ENCODE measurements at regions not wholly inside any gene's neighbourhood (a gene's known extent, or its start where the extent isn't known, plus 50 kb on each side); places are given as distances from the start of the nearest gene placed in this dataset.

- no peak for DNase-seq
Observed at GRCh38 chr5:173767574-173768266, 120.4 kb upstream of the CPEB4 start.

GRCh38 chr5:173768267-173768806 lies 119.8 kb upstream of the CPEB4 start:
- DNase-seq = no peak

DNA sequence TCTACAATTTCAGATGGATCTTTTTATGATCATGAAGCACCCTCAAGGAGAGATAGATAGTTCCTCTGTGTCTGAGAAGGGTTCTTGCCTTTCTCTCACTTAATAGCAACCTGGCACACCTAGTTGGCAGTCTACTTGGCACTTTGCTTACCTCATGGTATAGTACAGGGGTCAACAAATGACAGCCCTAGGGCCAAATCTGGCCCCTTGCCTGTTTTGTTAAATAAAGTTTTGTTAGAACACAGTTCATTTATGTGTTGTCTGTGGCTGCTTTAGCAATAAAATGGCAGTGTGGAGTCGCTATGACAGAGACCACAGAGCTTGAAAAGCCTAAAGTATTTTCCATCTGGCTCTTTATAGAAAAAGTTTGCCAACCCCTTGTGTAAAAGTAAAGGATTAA lies 119.3 kb upstream of the CPEB4 start:
- DNase-seq = no peak

GRCh38 chr5:173770637-173771036 lies 117.5 kb upstream of the CPEB4 start:
- DNase-seq = no peak

- no peak for DNase-seq
Observed at GRCh38 chr5:173771121-173771724, 116.9 kb upstream of the CPEB4 start.

DNA sequence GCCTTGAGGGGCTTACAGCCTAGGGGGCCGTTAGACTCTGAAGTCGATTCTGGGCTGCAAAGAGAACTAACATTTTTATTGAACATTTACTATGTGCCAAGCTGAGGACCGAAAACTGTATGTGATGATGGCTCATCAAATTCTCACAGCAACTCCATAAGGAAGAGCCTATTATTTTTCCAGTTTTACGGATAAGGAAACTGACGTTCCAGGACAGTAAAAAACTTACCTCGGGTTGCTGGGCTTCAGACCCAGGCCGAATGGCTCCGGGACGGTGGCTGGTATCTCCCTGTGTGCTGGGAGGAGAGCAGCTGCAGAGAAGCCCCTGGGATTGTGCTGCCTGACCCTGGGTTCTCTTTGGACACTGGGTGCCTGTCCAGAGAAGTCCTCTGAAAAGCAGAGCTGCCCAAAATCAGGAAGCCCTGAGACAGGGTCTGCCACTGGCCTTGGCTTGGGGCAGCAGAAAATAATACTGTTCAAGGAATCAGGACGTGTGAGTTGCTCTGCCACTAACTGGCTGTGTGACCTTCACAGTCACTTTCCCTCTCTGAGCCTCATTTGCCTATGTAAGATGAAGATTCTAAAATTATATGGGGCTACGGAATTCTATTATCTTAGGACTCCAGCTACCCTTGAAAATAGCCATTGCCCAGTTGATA lies 116.3 kb upstream of the CPEB4 start:
- DNase-seq = no peak

DNA sequence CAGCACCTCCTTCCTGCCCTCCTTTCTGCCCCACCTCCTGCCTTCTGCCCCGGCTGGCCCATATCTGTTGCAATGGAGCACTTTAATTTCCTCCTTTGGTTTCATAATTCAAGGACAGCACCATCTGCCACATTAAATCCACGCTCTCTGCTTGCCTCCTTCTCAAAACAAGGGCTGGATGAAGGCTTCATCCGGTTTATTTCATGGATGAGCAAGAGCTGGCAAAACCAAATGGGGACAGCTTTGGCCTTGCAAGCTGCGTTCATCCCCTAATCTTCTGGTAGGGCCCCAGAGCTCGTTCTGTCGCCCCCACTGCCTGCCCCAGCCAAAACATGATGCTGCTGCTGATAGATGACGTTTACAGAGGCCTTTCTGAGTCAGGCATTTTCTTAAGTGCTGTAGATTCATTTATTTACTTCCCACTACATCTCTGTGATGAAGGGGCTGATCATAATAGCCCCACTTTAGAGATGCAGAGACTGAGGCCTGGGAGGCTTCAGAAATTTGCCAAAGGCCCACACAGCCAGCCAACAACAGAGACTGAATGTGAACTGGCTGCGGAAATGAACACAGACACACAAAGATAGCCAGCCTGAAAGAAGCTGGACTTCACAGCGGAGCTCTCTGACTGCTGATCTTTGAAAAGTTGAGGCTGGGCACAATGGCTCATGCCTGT lies 115.6 kb upstream of the CPEB4 start:
- DNase-seq = no peak

- no peak for DNase-seq
Observed at GRCh38 chr5:173774271-173774761, 113.8 kb upstream of the CPEB4 start.

- DNase-seq = no peak
Observed at GRCh38 chr5:173775261-173776197, 112.6 kb upstream of the CPEB4 start.

GRCh38 chr5:173777149-173777548 lies 111.0 kb upstream of the CPEB4 start:
- no peak for DNase-seq

DNA sequence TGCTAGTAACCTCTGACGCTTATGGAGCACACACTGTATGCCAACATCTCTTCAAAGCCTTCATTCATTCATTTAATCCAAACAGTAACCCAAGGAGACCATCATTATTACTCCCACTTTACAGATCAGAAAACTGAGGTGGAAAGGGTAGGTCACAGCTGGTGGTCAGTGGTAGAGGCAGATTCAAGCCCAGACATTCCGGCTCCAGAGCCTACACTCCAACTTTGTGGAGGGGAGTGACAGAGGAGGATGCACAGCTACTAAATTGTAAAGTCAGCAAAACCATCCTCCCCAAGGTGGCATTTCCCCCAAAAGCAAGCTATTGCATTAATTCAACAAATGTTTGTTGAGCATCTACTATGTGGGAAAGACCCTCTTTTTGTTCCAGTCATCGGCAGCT lies 110.5 kb upstream of the CPEB4 start:
- DNase-seq = no peak

DNA sequence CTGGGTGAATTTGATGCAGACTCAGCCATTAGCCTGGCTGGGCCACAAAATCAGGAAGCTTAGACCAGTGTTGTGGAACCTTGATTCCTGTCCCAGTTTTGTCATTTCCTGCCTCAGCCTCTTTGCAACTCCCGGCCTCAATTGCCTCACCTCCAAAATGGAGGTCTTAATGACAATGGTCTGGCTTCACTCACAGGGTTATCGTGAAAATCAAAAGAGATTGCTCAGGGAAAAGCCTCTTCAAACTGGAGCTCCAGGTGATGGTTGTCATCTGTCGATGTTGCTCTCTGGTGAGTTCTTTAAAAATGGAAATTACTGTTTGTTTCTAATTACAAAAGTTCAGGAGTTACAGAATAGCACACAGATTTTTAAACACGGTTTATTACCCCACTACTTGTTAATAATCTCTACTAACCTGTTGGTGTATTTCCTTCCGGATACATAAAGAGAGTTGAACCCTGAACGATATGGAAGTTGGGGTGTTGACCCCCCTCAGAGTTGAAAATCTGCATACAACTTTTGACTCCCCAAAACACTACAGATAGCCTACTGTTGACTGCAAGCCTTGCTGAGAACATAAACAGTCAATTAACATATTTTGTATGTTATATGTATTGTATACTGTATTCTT lies 109.9 kb upstream of the CPEB4 start:
- DNase-seq = no peak

- DNase-seq = no peak
Observed at GRCh38 chr5:173778784-173779304, 109.3 kb upstream of the CPEB4 start.

- no peak for DNase-seq
Observed at GRCh38 chr5:173780235-173781234, 107.6 kb upstream of the CPEB4 start.

GRCh38 chr5:173781432-173781815 lies 106.7 kb upstream of the CPEB4 start:
- DNase-seq = no peak

DNA sequence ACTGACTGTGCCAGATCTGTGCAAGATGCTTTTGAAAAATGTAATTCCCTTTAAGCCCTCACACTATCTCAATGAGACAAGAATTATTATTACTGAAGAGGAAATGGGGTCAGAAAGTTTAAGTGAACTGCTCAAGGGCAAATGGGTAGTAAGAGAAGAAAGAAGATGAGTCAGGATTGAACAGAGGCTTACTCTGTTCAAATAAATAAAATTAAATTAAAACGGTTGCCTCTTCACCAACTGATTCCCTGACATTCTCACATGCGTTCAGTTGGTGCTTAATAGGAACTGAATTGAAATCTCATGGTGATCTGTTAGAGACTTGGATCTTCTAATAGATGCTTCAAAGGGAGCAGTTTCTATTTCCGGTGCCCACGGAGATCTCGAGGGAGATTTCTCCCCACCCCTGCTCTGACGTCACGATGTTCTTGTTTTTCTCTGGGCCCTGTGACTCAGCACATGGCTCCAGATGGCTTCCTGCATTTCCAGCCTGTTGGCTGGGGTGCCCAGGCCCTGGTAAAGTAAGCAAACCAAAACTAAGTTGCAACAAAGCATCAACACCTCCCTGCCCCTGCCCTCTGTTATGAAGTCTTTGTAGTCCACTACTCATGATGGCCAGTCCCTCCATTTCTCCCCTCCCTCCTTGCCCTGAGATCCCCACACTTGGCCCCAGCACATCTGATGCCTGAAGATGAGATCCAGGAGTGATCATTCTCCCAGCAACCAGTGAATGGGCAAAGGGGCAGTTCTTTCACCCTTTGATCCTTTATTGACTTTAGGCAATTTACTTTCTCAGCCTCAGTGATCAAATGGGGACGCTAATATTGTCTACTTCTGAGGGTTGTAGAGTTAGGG lies 106.1 kb upstream of the CPEB4 start:
- no peak for DNase-seq

GRCh38 chr5:173782671-173783101 lies 105.5 kb upstream of the CPEB4 start:
- DNase-seq = no peak

GRCh38 chr5:173783371-173783770 lies 104.8 kb upstream of the CPEB4 start:
- DNase-seq = no peak

DNA sequence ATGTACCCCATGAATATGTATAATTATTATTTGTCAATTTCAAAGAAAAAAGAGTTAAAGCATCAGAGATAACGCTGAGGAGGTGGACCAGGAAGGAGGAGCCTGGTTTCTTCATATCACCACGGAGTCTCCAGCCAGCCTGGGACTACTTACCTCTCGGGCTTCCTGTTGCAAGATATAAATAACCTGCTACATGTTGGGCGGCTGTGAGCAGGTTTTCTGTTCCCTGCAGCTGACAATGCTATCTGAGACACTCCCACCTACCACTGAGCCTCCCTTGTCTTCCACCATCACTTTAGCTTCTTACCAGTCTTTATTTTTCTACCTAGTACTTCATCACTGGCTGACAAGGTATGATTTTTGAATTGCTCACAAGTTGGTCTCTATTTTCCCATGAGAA lies 102.7 kb upstream of the CPEB4 start:
- DNase-seq = no peak

All from NCI-H345 (cell line).